K562 (cell line): ENCODE measurements at regions not wholly inside any gene's neighbourhood (a gene's known extent, or its start where the extent isn't known, plus 50 kb on each side); places are given as distances from the start of the nearest gene placed in this dataset.

Source experiments
- ADNP ChIP-seq: fragments of 200-800 bp; sonication (Bioruptor generic); IDR thresholded peaks from 2 replicates; pipeline ENCODE4 v1.6.1; 2016; ENCODE audit warnings: missing genetic modification characterization, missing compliant biosample characterization
- BHLHE40 ChIP-seq: IDR thresholded peaks from 2 replicates; pipeline ENCODE4 v1.6.1; 2011; ENCODE audit warnings: low read length, improper control_type of control experiment
- C11orf30 ChIP-seq: fragments of 450-650 bp; IDR thresholded peaks from 2 replicates; pipeline ENCODE4 v1.6.1; 2016; ENCODE audit warnings: low read depth, mild to moderate bottlenecking
- EZH2 ChIP-seq: IDR thresholded peaks from 2 replicates; pipeline ENCODE4 v1.6.1; 2012; ENCODE audit warnings: low read depth, mild to moderate bottlenecking, inconsistent platforms, low read length, borderline replicate concordance
- MYBL2 ChIP-seq, 2 experiments: fragments of 450-650 bp in 1 of 2; sonication (generic) in 1 of 2; formaldehyde crosslinking in 1 of 2; IDR thresholded peaks; 2 replicates each; pipeline versions ENCODE4 v1.6.1 to v1.8.1; 2017 to 2022; ENCODE audit warnings: borderline replicate concordance in 1 of 2, inconsistent platforms in 1 of 2, low read depth in 1 of 2, mild to moderate bottlenecking in 1 of 2, missing genetic modification reagents in 1 of 2, moderate library complexity in 1 of 2
- NFIC ChIP-seq: fragments of 450-650 bp; IDR thresholded peaks from 2 replicates; pipeline ENCODE4 v1.6.1; 2017; ENCODE audit warnings: mild to moderate bottlenecking, inconsistent platforms
- NFRKB ChIP-seq: fragments of 450-650 bp; IDR thresholded peaks from 2 replicates; pipeline ENCODE4 v1.6.1; 2016; ENCODE audit warnings: low read depth
- POLR2A ChIP-seq: fragments of 450-650 bp; conservative IDR thresholded peaks from 2 replicates; pipeline ENCODE4 v1.6.1; 2016
- ZNF586 ChIP-seq: fragments of 450-650 bp; formaldehyde crosslinking; conservative IDR thresholded peaks from 2 replicates; pipeline ENCODE4 v1.4.0; 2020; ENCODE audit warnings: mild to moderate bottlenecking, moderate library complexity
- ZNF644 ChIP-seq: fragments of 200-800 bp; sonication (Bioruptor generic); IDR thresholded peaks from 2 replicates; pipeline ENCODE4 v1.6.1; 2016; ENCODE audit warnings: low read depth, missing genetic modification characterization, missing compliant biosample characterization
- TF ChIP-seq, protein P1 (sequence below), 3 experiments: IDR thresholded peaks in 2 of 3; conservative IDR thresholded peaks in 1 of 3; 2 replicates each; pipeline ENCODE4 v1.5.1; 2011 to 2012; ENCODE audit warnings: low read length in 3 of 3, mild to moderate bottlenecking in 3 of 3, control low read depth in 2 of 3, improper control_type of control experiment in 1 of 3, inconsistent platforms in 1 of 3, low read depth in 1 of 3, mixed read lengths in 1 of 3, moderate library complexity in 1 of 3; ENCODE audit not compliant: insufficient read depth in 2 of 3
- TF ChIP-seq, protein P2 (sequence below): sonication (generic); formaldehyde crosslinking; IDR thresholded peaks from 2 replicates; pipeline ENCODE4 v1.8.1; 2023; ENCODE audit warnings: mild to moderate bottlenecking, missing genetic modification reagents
- TF ChIP-seq, protein P3 (sequence below): fragments of 450-650 bp; IDR thresholded peaks from 2 replicates; pipeline ENCODE4 v1.6.1; 2014; ENCODE audit warnings: low read depth, mild to moderate bottlenecking, moderate library complexity, borderline replicate concordance

DNA sequence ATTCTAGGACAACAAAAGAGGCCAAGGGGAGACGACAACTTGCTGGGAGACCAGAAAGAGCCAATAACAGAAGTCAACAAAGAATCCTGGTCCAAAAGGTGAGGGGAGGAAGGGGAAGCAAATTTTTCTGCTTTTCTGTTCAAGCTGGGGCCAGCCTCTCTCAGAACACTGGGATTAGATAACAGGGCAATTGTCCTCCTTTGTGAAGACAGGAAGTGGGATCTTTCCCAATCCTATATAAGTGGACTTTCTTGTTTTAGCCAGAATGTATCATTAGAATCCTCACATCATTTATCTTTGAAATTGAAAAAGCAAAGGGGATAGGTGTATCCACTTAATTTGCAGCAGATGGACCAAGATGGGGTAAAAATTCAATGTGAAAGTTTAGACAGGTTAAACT, 101.2 kb upstream of the COL21A1 start:
- TF ChIP-seq ZNF586 (CRISPR knock-in tag) (no peak), BHLHE40 (no peak), ADNP (tag) (no peak), MYBL2 (IDR thresholded peaks at IDR 0.05; ENCODE audit: low read depth) (no peak), MYBL2 (CRISPR knock-in tag; IDR thresholded peaks at IDR 0.05; ENCODE audit: borderline replicate concordance) (no peak), C11orf30 (no peak), POLR2A (no peak), NFIC (no peak), EZH2 (no peak), NFRKB (no peak), ZNF644 (no peak)
- TF ChIP-seq, protein P1, sequence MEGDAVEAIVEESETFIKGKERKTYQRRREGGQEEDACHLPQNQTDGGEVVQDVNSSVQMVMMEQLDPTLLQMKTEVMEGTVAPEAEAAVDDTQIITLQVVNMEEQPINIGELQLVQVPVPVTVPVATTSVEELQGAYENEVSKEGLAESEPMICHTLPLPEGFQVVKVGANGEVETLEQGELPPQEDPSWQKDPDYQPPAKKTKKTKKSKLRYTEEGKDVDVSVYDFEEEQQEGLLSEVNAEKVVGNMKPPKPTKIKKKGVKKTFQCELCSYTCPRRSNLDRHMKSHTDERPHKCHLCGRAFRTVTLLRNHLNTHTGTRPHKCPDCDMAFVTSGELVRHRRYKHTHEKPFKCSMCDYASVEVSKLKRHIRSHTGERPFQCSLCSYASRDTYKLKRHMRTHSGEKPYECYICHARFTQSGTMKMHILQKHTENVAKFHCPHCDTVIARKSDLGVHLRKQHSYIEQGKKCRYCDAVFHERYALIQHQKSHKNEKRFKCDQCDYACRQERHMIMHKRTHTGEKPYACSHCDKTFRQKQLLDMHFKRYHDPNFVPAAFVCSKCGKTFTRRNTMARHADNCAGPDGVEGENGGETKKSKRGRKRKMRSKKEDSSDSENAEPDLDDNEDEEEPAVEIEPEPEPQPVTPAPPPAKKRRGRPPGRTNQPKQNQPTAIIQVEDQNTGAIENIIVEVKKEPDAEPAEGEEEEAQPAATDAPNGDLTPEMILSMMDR (IDR thresholded peaks at IDR 0.05 in 2 of 3, conservative IDR thresholded peaks at IDR 0.05 in 1 of 3; ENCODE audit: insufficient read depth in 2 of 3, low read depth in 1 of 3, low read length in 3 of 3) = no peak
- TF ChIP-seq, protein P2, sequence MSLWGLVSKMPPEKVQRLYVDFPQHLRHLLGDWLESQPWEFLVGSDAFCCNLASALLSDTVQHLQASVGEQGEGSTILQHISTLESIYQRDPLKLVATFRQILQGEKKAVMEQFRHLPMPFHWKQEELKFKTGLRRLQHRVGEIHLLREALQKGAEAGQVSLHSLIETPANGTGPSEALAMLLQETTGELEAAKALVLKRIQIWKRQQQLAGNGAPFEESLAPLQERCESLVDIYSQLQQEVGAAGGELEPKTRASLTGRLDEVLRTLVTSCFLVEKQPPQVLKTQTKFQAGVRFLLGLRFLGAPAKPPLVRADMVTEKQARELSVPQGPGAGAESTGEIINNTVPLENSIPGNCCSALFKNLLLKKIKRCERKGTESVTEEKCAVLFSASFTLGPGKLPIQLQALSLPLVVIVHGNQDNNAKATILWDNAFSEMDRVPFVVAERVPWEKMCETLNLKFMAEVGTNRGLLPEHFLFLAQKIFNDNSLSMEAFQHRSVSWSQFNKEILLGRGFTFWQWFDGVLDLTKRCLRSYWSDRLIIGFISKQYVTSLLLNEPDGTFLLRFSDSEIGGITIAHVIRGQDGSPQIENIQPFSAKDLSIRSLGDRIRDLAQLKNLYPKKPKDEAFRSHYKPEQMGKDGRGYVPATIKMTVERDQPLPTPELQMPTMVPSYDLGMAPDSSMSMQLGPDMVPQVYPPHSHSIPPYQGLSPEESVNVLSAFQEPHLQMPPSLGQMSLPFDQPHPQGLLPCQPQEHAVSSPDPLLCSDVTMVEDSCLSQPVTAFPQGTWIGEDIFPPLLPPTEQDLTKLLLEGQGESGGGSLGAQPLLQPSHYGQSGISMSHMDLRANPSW (CRISPR knock-in tag) = no peak
- TF ChIP-seq, protein P3, sequence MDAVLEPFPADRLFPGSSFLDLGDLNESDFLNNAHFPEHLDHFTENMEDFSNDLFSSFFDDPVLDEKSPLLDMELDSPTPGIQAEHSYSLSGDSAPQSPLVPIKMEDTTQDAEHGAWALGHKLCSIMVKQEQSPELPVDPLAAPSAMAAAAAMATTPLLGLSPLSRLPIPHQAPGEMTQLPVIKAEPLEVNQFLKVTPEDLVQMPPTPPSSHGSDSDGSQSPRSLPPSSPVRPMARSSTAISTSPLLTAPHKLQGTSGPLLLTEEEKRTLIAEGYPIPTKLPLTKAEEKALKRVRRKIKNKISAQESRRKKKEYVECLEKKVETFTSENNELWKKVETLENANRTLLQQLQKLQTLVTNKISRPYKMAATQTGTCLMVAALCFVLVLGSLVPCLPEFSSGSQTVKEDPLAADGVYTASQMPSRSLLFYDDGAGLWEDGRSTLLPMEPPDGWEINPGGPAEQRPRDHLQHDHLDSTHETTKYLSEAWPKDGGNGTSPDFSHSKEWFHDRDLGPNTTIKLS = no peak
